Upper lobe of right lung (tissue), 1 donor: ENCODE measurements at regions not wholly inside any gene's neighbourhood (a gene's known extent, or its start where the extent isn't known, plus 50 kb on each side); places are given as distances from the start of the nearest gene placed in this dataset.
A peak's percentile ranks its signal among the peaks of the same experiment; 100 is the strongest.
"Not testable (repeated sequence)": the region's sequence is repeated elsewhere in the genome, so short reads cannot be mapped to it uniquely, and the experiment has no call there.

ENCODE experiments used
- ATAC-seq: fragments of 200-7000 bp; cut with Tn5 transposase; one replicate; pipeline ENCODE4 v1.9.1; 2020; ENCODE audit warnings: mild to moderate bottlenecking, moderate library complexity
- DNase-seq: peaks from one replicate; pipeline ENCODE4 v3.0.0-alpha.2; 2020
- H3K27ac ChIP-seq: fragments of 200-600 bp; one replicate; pipeline ENCODE4 v1.8.0; 2022
- H3K27me3 ChIP-seq: fragments of 200-600 bp; one replicate; pipeline ENCODE4 v1.8.0; 2022; ENCODE audit warnings: mild to moderate bottlenecking
- H3K36me3 ChIP-seq: fragments of 200-600 bp; one replicate; pipeline ENCODE4 v1.8.0; 2022
- H3K4me1 ChIP-seq: fragments of 200-600 bp; one replicate; pipeline ENCODE4 v1.8.0; 2022
- H3K4me3 ChIP-seq: fragments of 200-600 bp; one replicate; pipeline ENCODE4 v1.8.0; 2022; ENCODE audit warnings: mild to moderate bottlenecking
- H3K9me3 ChIP-seq: fragments of 200-600 bp; one replicate; pipeline ENCODE4 v1.8.0; 2022
- CTCF ChIP-seq: fragments of 200-600 bp; IDR thresholded peaks from one replicate; pipeline ENCODE4 v1.8.0; 2022; ENCODE audit warnings: antibody characterized with exemption
- intact Hi-C: fragments of 100-400 bp; cut with DNase I; formaldehyde crosslinking; loops from one replicate; pipeline ENCODE4 v1.11.0; 2022
- donor health status: DM: no; HTN: yes; CAD: no; lungs with severe emphysema.

- DNase-seq: no peak
- Histone ChIP-seq H3K9me3 (no peaks in the 10 kb centered on the region), H3K27me3 (no peaks in the 10 kb centered on the region), H3K36me3 (no peaks in the 10 kb centered on the region), H3K4me1 (no peaks in the 10 kb centered on the region), H3K4me3 (no peak overlapping the region), H3K27ac (no peak overlapping the region)
- TF ChIP-seq CTCF: no peak
- ATAC-seq: no peak
- intact Hi-C loops: no loop called here
These were observed 247.9 kb upstream of the GJE1 start for GRCh38 chr6:141884850-141885249.

DNA sequence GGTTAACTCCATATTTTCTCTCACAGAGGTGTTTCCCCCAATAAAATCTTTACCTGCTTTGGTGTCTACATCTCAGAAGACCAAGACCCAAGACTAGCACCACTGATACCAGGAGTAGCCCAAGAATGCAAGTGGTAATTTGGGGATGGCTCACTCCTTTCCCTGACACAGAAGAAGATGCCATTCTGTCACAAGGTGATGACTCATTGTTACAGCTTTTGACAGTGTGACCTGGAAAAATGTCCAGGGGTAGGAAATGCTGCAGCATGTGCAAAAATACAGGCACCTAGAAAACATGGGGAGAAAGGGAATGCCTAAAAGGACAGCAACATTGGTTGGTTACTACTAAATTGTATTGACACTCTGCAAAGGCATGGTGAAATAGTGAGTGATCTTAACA is 254.0 kb upstream of the GJE1 start:
- TF ChIP-seq CTCF: no peak
- Histone ChIP-seq H3K36me3 (no peaks in the 10 kb centered on the region), H3K4me3 (no peak overlapping the region), H3K9me3 (no peaks in the 10 kb centered on the region), H3K27ac (no peak overlapping the region), H3K27me3 (no peaks in the 10 kb centered on the region), H3K4me1 (no peaks in the 10 kb centered on the region)
- ATAC-seq (no peak), DNase-seq (no peak)
- intact Hi-C loops: no loop called here

- no peak for ATAC-seq
- intact Hi-C loops: no loop called here
- Histone ChIP-seq H3K27ac (no peak overlapping the region), H3K4me3 (no peak overlapping the region), H3K4me1 (no peaks in the 10 kb centered on the region), H3K27me3 (no peaks in the 10 kb centered on the region), H3K9me3 (no peaks in the 10 kb centered on the region), H3K36me3 (no peaks in the 10 kb centered on the region)
- DNase-seq: no peak
- TF ChIP-seq CTCF: no peak
These were observed 255.3 kb upstream of the GJE1 start for GRCh38 chr6:141877275-141877983.

- TF ChIP-seq CTCF: no peak
- ATAC-seq: peak; percentile 32
- intact Hi-C loops: no loop called here
- no peaks in the 10 kb centered on the region for H3K4me1 ChIP-seq
- no peak overlapping the region for H3K4me3 ChIP-seq
- H3K36me3 ChIP-seq: no peaks in the 10 kb centered on the region
- no peaks in the 10 kb centered on the region for H3K27me3 ChIP-seq
- H3K27ac ChIP-seq: no peak overlapping the region
- no peak for DNase-seq
- H3K9me3 ChIP-seq: no peaks in the 10 kb centered on the region
These were observed 257.7 kb upstream of the GJE1 start for GRCh38 chr6:141874930-141875602.

- ATAC-seq, H3K27me3 ChIP-seq, H3K9me3 ChIP-seq, H3K36me3 ChIP-seq, H3K4me1 ChIP-seq, H3K4me3 ChIP-seq, intact Hi-C loops, H3K27ac ChIP-seq, DNase-seq: not testable (repeated sequence)
These were observed 263.2 kb upstream of the GJE1 start for GRCh38 chr6:141869509-141869908.

DNA sequence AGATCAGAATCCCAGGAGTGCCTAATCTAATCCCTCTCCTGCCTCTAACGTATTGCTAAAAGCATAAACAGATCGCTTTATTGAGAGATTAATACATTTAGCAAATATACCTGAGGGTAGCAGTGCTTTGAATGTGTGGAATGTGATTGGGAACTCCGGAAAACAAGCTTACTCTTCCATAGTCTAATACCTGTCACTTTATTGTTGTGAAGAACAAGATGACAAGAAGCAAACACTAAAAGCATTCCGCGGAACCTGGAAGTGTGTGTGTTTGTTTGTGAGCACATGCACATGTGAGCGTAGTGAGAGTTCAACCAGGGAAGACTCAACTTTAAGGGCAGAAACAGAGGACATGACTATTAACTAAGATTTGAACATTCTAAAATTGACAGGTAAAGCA is 265.0 kb upstream of the GJE1 start:
- H3K4me1 ChIP-seq: no peaks in the 10 kb centered on the region
- H3K36me3 ChIP-seq: no peaks in the 10 kb centered on the region
- intact Hi-C loops: no loop called here
- no peak overlapping the region for H3K4me3 ChIP-seq
- DNase-seq (no peak), ATAC-seq (no peak)
- no peaks in the 10 kb centered on the region for H3K9me3 ChIP-seq
- H3K27ac ChIP-seq: no peak overlapping the region
- no peaks in the 10 kb centered on the region for H3K27me3 ChIP-seq
- no peak for TF ChIP-seq CTCF
